ENCODE measurements at regions not wholly inside any gene's neighbourhood (a gene's known extent, or its start where the extent isn't known, plus 50 kb on each side); places are given as distances from the start of the nearest gene placed in this dataset.

- Histone ChIP-seq H3K27ac (no peak overlapping the region), H3K4me2 (no peak overlapping the region), H3K9me3 (peaks cover 24% of the 10 kb centered on the region), H3K4me3 (no peak overlapping the region), H3K4me1 (no peaks in the 10 kb centered on the region)
- CTCF ChIA-PET: interaction anchor here (0.6 kb wide), 1 partner anchor 790 kb away, joined by 3 read pairs; no protein-coding TSS in a partner anchor
- TF ChIP-seq MAFK (IDR thresholded peaks at IDR 0.05; ENCODE audit: partially characterized antibody): no peak
- no peak for TF ChIP-seq FOSB (CRISPR knock-in tag; IDR thresholded peaks at IDR 0.05)
- TF ChIP-seq HOXB5 (CRISPR knock-in tag; IDR thresholded peaks at IDR 0.05): no peak
- DNase-seq (ENCODE audit: low read depth in 1 of 2, low spot score in 1 of 2): no peak
- ATAC-seq: no peak
- POLR2A ChIA-PET: no interaction called here
- FAIRE-seq: no peak
- 0% methylated on average over 2 of the region's 2 CpGs for WGBS (ENCODE audit: missing lambda C conversion rate)
These were observed 1138.2 kb downstream of the UQCRFS1 start for GRCh38 chr19:28074773-28075172.

- FAIRE-seq (no peak), ATAC-seq (no peak), DNase-seq (ENCODE audit: low read depth in 1 of 2, low spot score in 1 of 2) (no peak)
- 0 out of 3 replicates have a peak, but pooled peaks cover 7% of the 10 kb centered on the region for H3K9me3 ChIP-seq
- TF ChIP-seq CBX8 (IDR thresholded peaks at IDR 0.05) (no peak), SMC3 (IDR thresholded peaks at IDR 0.05) (no peak), KDM1A (IDR thresholded peaks at IDR 0.05; ENCODE audit: low read depth) (no peak), MAZ (IDR thresholded peaks at IDR 0.05; ENCODE audit: borderline replicate concordance, low read depth, low read length) (no peak), EHMT2 (IDR thresholded peaks at IDR 0.05; ENCODE audit: low read depth) (no peak), FOXS1 (CRISPR knock-in tag; IDR thresholded peaks at IDR 0.05) (no peak), RAD21 (conservative IDR thresholded peaks at IDR 0.05 in 1 of 2, IDR thresholded peaks at IDR 0.05 in 1 of 2) (no peak), PHF8 (IDR thresholded peaks at IDR 0.05; ENCODE audit: borderline replicate concordance, low read depth) (no peak), HMGXB4 (CRISPR knock-in tag; IDR thresholded peaks at IDR 0.05; ENCODE audit: borderline replicate concordance) (no peak), EHF (CRISPR knock-in tag; IDR thresholded peaks at IDR 0.05) (no peak), MYC (IDR thresholded peaks at IDR 0.05; ENCODE audit: borderline replicate concordance, low read length) (no peak), TFCP2L1 (CRISPR knock-in tag; IDR thresholded peaks at IDR 0.05) (no peak)
- TF ChIP-seq, protein P1, sequence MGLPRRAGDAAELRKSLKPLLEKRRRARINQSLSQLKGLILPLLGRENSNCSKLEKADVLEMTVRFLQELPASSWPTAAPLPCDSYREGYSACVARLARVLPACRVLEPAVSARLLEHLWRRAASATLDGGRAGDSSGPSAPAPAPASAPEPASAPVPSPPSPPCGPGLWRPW (IDR thresholded peaks at IDR 0.05): no peak
- no peaks in the 10 kb centered on the region for H3K4me1 ChIP-seq
- H3K4me3 ChIP-seq: no peak overlapping the region
- no peak overlapping the region for H3K27ac ChIP-seq
- ChIA-PET CTCF (no interaction called here), POLR2A (no interaction called here)
- H3K4me2 ChIP-seq: no peak overlapping the region
- 0% methylated on average over 2 of the region's 2 CpGs for WGBS (ENCODE audit: missing lambda C conversion rate)
These were observed 1145.1 kb downstream of the UQCRFS1 start for GRCh38 chr19:28067882-28068281.

- Histone ChIP-seq H3K9me3 (peaks cover 12% of the 10 kb centered on the region), H3K4me2 (no peak overlapping the region), H3K4me1 (no peaks in the 10 kb centered on the region), H3K4me3 (no peak overlapping the region), H3K27ac (no peak overlapping the region)
- WGBS (ENCODE audit: missing lambda C conversion rate): 33% methylated on average over 8 of the region's 8 CpGs
- no peak for TF ChIP-seq SMC3 (IDR thresholded peaks at IDR 0.05)
- no peak for TF ChIP-seq NFE2L2 (conservative IDR thresholded peaks at IDR 0.05; ENCODE audit: low read length)
- TF ChIP-seq USF2 (IDR thresholded peaks at IDR 0.05): no peak
- no peak for TF ChIP-seq FOXS1 (CRISPR knock-in tag; IDR thresholded peaks at IDR 0.05)
- TF ChIP-seq CTCF (IDR thresholded peaks at IDR 0.05): no peak
- TF ChIP-seq, protein P2, sequence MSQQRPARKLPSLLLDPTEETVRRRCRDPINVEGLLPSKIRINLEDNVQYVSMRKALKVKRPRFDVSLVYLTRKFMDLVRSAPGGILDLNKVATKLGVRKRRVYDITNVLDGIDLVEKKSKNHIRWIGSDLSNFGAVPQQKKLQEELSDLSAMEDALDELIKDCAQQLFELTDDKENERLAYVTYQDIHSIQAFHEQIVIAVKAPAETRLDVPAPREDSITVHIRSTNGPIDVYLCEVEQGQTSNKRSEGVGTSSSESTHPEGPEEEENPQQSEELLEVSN (IDR thresholded peaks at IDR 0.05; ENCODE audit: borderline replicate concordance, low read depth): no peak
- TF ChIP-seq MYC (IDR thresholded peaks at IDR 0.05; ENCODE audit: borderline replicate concordance, low read length): no peak
- no peak for TF ChIP-seq HMGXB4 (CRISPR knock-in tag; IDR thresholded peaks at IDR 0.05; ENCODE audit: borderline replicate concordance)
- no peak for TF ChIP-seq EHMT2 (IDR thresholded peaks at IDR 0.05; ENCODE audit: low read depth)
- ATAC-seq (no peak), FAIRE-seq (no peak), DNase-seq (ENCODE audit: low read depth in 1 of 2, low spot score in 1 of 2) (no peak)
- POLR2A ChIA-PET: no interaction called here
- CTCF ChIA-PET: no interaction called here
These were observed 1146.0 kb downstream of the UQCRFS1 start for GRCh38 chr19:28066988-28067387.

All from A549 (cell line).